ENCODE measurements at regions not wholly inside any gene's neighbourhood (a gene's known extent, or its start where the extent isn't known, plus 50 kb on each side); places are given as distances from the start of the nearest gene placed in this dataset.

DNA sequence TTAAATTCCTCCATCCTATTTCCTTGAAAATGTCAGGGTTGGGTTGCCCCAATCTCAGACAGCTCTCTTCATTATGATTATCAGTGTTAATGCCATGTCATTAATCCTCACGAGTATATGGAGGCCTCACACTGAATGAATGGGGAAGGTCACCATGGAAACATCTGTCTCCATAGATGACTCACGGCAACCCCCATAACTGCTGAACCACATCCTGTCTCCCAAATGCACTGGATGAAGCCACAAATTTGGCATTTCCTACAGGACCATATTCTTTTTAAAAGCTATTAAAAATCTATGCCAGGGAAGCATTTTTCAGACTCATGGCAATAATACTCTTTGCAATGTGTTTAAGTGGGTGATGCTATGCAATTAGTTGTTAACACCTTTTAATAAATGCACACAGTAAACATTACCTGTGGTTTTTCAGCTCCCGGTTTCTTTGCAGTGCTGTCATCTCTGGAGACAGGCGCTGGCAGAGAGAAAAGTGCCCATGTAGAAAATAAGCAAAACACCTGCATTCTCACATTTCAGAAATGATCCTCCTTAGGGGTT, 80.1 kb upstream of the PTPRK start:
- H3K4me1 ChIP-seq (ENCODE audit: control insufficient read depth in 4 of 4, insufficient read depth in 4 of 4, low read length in 3 of 4) = no peaks in the 10 kb centered on the region
- no peak overlapping the region for H3K9ac ChIP-seq (ENCODE audit: low read depth in 1 of 2, low read length in 2 of 2)
- no peak for DNase-seq (ENCODE audit: low spot score)
- no peaks in the 10 kb centered on the region for H3K36me3 ChIP-seq (ENCODE audit: control insufficient read depth in 4 of 4, insufficient read depth in 3 of 4, low read depth in 1 of 4, low read length in 3 of 4)
- no peaks in the 10 kb centered on the region for H3K9me3 ChIP-seq (ENCODE audit: control insufficient read depth in 4 of 4, low read length in 3 of 4)
- WGBS = 58% methylated on average over 4 of the region's 4 CpGs
- H3K27me3 ChIP-seq (ENCODE audit: control insufficient read depth in 4 of 4, insufficient read depth in 4 of 4, low read length in 3 of 4) = peaks cover 0 to 3% (median 0%) of the 10 kb centered on the region in 4 donors
- no peak for TF ChIP-seq RAD21 (IDR thresholded peaks at IDR 0.05)
- TF ChIP-seq, protein P1, sequence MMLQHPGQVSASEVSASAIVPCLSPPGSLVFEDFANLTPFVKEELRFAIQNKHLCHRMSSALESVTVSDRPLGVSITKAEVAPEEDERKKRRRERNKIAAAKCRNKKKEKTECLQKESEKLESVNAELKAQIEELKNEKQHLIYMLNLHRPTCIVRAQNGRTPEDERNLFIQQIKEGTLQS (IDR thresholded peaks at IDR 0.05) = no peak
- TF ChIP-seq SP1 (IDR thresholded peaks at IDR 0.05) = no peak
- no peak for TF ChIP-seq FOXA2 (IDR thresholded peaks at IDR 0.05)
- TF ChIP-seq, protein P2, sequence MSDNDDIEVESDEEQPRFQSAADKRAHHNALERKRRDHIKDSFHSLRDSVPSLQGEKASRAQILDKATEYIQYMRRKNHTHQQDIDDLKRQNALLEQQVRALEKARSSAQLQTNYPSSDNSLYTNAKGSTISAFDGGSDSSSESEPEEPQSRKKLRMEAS (IDR thresholded peaks at IDR 0.05) = no peak
- TF ChIP-seq, protein P3, sequence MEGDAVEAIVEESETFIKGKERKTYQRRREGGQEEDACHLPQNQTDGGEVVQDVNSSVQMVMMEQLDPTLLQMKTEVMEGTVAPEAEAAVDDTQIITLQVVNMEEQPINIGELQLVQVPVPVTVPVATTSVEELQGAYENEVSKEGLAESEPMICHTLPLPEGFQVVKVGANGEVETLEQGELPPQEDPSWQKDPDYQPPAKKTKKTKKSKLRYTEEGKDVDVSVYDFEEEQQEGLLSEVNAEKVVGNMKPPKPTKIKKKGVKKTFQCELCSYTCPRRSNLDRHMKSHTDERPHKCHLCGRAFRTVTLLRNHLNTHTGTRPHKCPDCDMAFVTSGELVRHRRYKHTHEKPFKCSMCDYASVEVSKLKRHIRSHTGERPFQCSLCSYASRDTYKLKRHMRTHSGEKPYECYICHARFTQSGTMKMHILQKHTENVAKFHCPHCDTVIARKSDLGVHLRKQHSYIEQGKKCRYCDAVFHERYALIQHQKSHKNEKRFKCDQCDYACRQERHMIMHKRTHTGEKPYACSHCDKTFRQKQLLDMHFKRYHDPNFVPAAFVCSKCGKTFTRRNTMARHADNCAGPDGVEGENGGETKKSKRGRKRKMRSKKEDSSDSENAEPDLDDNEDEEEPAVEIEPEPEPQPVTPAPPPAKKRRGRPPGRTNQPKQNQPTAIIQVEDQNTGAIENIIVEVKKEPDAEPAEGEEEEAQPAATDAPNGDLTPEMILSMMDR (IDR thresholded peaks at IDR 0.05; ENCODE audit: low read depth, low read length, missing input control) = no peak
- no peak for TF ChIP-seq FOXA1 (IDR thresholded peaks at IDR 0.05)
- TF ChIP-seq, protein P4, sequence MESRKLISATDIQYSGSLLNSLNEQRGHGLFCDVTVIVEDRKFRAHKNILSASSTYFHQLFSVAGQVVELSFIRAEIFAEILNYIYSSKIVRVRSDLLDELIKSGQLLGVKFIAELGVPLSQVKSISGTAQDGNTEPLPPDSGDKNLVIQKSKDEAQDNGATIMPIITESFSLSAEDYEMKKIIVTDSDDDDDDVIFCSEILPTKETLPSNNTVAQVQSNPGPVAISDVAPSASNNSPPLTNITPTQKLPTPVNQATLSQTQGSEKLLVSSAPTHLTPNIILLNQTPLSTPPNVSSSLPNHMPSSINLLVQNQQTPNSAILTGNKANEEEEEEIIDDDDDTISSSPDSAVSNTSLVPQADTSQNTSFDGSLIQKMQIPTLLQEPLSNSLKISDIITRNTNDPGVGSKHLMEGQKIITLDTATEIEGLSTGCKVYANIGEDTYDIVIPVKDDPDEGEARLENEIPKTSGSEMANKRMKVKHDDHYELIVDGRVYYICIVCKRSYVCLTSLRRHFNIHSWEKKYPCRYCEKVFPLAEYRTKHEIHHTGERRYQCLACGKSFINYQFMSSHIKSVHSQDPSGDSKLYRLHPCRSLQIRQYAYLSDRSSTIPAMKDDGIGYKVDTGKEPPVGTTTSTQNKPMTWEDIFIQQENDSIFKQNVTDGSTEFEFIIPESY (IDR thresholded peaks at IDR 0.05) = no peak
- no peak for TF ChIP-seq EGR1 (IDR thresholded peaks at IDR 0.05; ENCODE audit: low read depth in 2 of 2)
- no peak for TF ChIP-seq GABPA (IDR thresholded peaks at IDR 0.05 in 1 of 2, conservative IDR thresholded peaks at IDR 0.05 in 1 of 2)
- H3K27ac ChIP-seq (ENCODE audit: low read depth in 1 of 2, low read length in 2 of 2) = no peak overlapping the region
- H3K4me3 ChIP-seq (ENCODE audit: low read depth in 1 of 3, low read length in 3 of 3) = no peak overlapping the region

DNA sequence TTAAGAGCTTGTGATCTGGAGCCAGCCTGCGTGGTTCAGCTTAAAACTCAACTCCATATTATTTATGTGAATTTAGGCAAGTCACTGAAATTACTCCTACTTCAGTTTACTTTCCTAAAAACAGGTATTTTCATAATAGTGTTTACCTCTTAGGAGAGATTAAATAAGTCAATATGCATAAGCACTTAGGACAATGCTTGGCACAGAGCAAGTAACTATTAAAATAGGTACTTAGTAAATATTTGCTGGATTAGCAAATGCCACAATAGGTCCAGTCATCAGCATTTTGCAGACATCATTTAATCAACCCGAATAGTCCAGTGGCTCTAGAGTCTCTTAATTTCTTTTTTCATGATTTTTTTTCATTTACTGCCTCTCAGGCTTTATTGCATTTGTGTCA, 78.6 kb upstream of the PTPRK start:
- H3K36me3 ChIP-seq (ENCODE audit: control insufficient read depth in 4 of 4, insufficient read depth in 3 of 4, low read depth in 1 of 4, low read length in 3 of 4) = no peaks in the 10 kb centered on the region
- H3K9me3 ChIP-seq (ENCODE audit: control insufficient read depth in 4 of 4, low read length in 3 of 4) = no peaks in the 10 kb centered on the region
- H3K27ac ChIP-seq (ENCODE audit: low read depth in 1 of 2, low read length in 2 of 2) = no peak overlapping the region
- TF ChIP-seq NR2F2 (IDR thresholded peaks at IDR 0.05) = no peak
- TF ChIP-seq YY1 (IDR thresholded peaks at IDR 0.05) = no peak
- TF ChIP-seq RXRA (IDR thresholded peaks at IDR 0.05) = no peak
- WGBS = 78% methylated on average over 2 of the region's 2 CpGs
- no peak overlapping the region for H3K4me3 ChIP-seq (ENCODE audit: low read depth in 1 of 3, low read length in 3 of 3)
- H3K4me1 ChIP-seq (ENCODE audit: control insufficient read depth in 4 of 4, insufficient read depth in 4 of 4, low read length in 3 of 4) = no peaks in the 10 kb centered on the region
- no peak for DNase-seq (ENCODE audit: low spot score)
- H3K9ac ChIP-seq (ENCODE audit: low read depth in 1 of 2, low read length in 2 of 2) = no peak overlapping the region
- peaks cover 0 to 3% (median 0%) of the 10 kb centered on the region in 4 donors for H3K27me3 ChIP-seq (ENCODE audit: control insufficient read depth in 4 of 4, insufficient read depth in 4 of 4, low read length in 3 of 4)

DNA sequence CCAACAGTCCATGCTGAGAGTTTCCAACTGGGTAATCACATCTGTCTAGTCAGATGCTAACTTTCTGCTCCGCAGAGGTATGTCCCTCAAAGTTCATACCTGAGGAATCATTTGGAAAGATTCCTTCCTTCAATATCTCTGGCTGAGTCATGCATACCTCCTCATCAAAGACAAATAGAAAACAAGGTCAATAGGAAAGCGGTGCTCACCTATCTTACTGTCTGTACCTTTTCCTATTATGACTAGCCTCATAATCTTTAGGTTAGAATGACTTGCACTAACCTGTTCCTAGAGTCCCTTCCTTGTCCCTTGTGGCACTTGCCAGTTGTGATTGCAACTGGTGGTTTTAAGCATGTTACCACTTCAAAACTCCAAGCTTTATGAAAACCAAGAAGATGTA, 78.2 kb upstream of the PTPRK start:
- Histone ChIP-seq H3K9me3 (ENCODE audit: control insufficient read depth in 4 of 4, low read length in 3 of 4) (no peaks in the 10 kb centered on the region), H3K27ac (ENCODE audit: low read depth in 1 of 2, low read length in 2 of 2) (no peak overlapping the region), H3K36me3 (ENCODE audit: control insufficient read depth in 4 of 4, insufficient read depth in 3 of 4, low read depth in 1 of 4, low read length in 3 of 4) (no peaks in the 10 kb centered on the region), H3K4me3 (ENCODE audit: low read depth in 1 of 3, low read length in 3 of 3) (no peak overlapping the region), H3K4me1 (ENCODE audit: control insufficient read depth in 4 of 4, insufficient read depth in 4 of 4, low read length in 3 of 4) (no peaks in the 10 kb centered on the region), H3K27me3 (ENCODE audit: control insufficient read depth in 4 of 4, insufficient read depth in 4 of 4, low read length in 3 of 4) (peaks cover 0 to 3% (median 0%) of the 10 kb centered on the region in 4 donors), H3K9ac (ENCODE audit: low read depth in 1 of 2, low read length in 2 of 2) (no peak overlapping the region)
- 73% methylated on average over 2 of the region's 2 CpGs for WGBS
- DNase-seq (ENCODE audit: low spot score) = no peak
- TF ChIP-seq TAF1 (conservative IDR thresholded peaks at IDR 0.05) (no peak), NR2F2 (IDR thresholded peaks at IDR 0.05) (no peak), HNF4G (IDR thresholded peaks at IDR 0.05) (no peak), GABPA (IDR thresholded peaks at IDR 0.05 in 1 of 2, conservative IDR thresholded peaks at IDR 0.05 in 1 of 2) (no peak), EGR1 (IDR thresholded peaks at IDR 0.05; ENCODE audit: low read depth in 2 of 2) (no peak), HNF4A (conservative IDR thresholded peaks at IDR 0.05) (no peak), RAD21 (IDR thresholded peaks at IDR 0.05) (no peak), FOXA1 (IDR thresholded peaks at IDR 0.05) (no peak), SP1 (IDR thresholded peaks at IDR 0.05) (no peak)
- TF ChIP-seq, protein P3 (IDR thresholded peaks at IDR 0.05; ENCODE audit: low read depth, low read length, missing input control) = no peak
- TF ChIP-seq, protein P5, sequence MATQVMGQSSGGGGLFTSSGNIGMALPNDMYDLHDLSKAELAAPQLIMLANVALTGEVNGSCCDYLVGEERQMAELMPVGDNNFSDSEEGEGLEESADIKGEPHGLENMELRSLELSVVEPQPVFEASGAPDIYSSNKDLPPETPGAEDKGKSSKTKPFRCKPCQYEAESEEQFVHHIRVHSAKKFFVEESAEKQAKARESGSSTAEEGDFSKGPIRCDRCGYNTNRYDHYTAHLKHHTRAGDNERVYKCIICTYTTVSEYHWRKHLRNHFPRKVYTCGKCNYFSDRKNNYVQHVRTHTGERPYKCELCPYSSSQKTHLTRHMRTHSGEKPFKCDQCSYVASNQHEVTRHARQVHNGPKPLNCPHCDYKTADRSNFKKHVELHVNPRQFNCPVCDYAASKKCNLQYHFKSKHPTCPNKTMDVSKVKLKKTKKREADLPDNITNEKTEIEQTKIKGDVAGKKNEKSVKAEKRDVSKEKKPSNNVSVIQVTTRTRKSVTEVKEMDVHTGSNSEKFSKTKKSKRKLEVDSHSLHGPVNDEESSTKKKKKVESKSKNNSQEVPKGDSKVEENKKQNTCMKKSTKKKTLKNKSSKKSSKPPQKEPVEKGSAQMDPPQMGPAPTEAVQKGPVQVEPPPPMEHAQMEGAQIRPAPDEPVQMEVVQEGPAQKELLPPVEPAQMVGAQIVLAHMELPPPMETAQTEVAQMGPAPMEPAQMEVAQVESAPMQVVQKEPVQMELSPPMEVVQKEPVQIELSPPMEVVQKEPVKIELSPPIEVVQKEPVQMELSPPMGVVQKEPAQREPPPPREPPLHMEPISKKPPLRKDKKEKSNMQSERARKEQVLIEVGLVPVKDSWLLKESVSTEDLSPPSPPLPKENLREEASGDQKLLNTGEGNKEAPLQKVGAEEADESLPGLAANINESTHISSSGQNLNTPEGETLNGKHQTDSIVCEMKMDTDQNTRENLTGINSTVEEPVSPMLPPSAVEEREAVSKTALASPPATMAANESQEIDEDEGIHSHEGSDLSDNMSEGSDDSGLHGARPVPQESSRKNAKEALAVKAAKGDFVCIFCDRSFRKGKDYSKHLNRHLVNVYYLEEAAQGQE (IDR thresholded peaks at IDR 0.05) = no peak

All from liver (tissue), 8 donors.